B cell (primary cell): ENCODE measurements at regions not wholly inside any gene's neighbourhood (a gene's known extent, or its start where the extent isn't known, plus 50 kb on each side); places are given as distances from the start of the nearest gene placed in this dataset.

Source experiments
- ATAC-seq: fragments of 200-7000 bp; cut with Tn5 transposase; one replicate; pipeline ENCODE4 v1.10.0; 2021; ENCODE audit warnings: low read depth, mild to moderate bottlenecking, moderate number of reproducible peaks, moderate library complexity
- CTCF ChIA-PET: fragments of 350-600 bp; sonication (Branson Sonifier 250); formaldehyde crosslinking; loops from one replicate; lab custom pipeline; 2021; ENCODE audit warnings: antibody characterized with exemption, inconsistent platforms; lab: Charles Lee
- POLR2A ChIA-PET: fragments of 350-600 bp; sonication (Branson Sonifier 250); formaldehyde crosslinking; loops from one replicate; lab custom pipeline; 2021; ENCODE audit warnings: antibody characterized with exemption; lab: Charles Lee
- DNase-seq: peaks from one replicate; pipeline ENCODE4 v3.0.0; 2013
- H2AFZ ChIP-seq: 2 replicates; pipeline ENCODE4 v1.6.1; 2012; ENCODE audit warnings: mild to moderate bottlenecking, low read depth, low read length; ENCODE audit not compliant: insufficient read depth, poor library complexity, severe bottlenecking
- H3K27ac ChIP-seq, 2 donors: 1 replicate in 1 of 2; 2 replicates in 1 of 2; pipeline ENCODE4 v1.5.1; 2012 to 2013; ENCODE audit warnings: low read length in 2 of 2, mild to moderate bottlenecking in 2 of 2, moderate library complexity in 1 of 2
- H3K27me3 ChIP-seq, 4 experiments: fragments of 200-600 bp in 1 of 4; sonication (generic) in 1 of 4; replicated peaks in 1 of 4; 1 replicate in 2 of 4; 2 replicates in 2 of 4; pipeline versions ENCODE4 v1.6.1 to v1.7.0; 2013 to 2016; ENCODE audit warnings: low read length in 3 of 4, mild to moderate bottlenecking in 2 of 4, mixed read lengths in 1 of 4, moderate library complexity in 1 of 4; ENCODE audit not compliant: insufficient read depth in 4 of 4, control insufficient read depth in 3 of 4; ENCODE audit errors: control extremely low read depth in 1 of 4
- H3K36me3 ChIP-seq, 2 experiments: replicated peaks in 1 of 2; 1 replicate in 1 of 2; 2 replicates in 1 of 2; pipeline versions ENCODE4 v1.6.1 to v1.7.1; 2013; ENCODE audit warnings: low read length in 1 of 2; ENCODE audit not compliant: insufficient read depth in 2 of 2, control insufficient read depth in 1 of 2; ENCODE audit errors: control extremely low read depth in 1 of 2, extremely low read depth in 1 of 2
- H3K4me1 ChIP-seq, 2 donors: fragments of 200-600 bp in 1 of 2; sonication (generic) in 1 of 2; 1 replicate in 1 of 2; 2 replicates in 1 of 2; pipeline versions ENCODE4 v1.5.1 to v1.6.1; 2013 to 2017; ENCODE audit warnings: low read length in 2 of 2; ENCODE audit not compliant: control insufficient read depth in 2 of 2, insufficient read depth in 2 of 2
- H3K4me2 ChIP-seq: replicated peaks from 2 replicates; pipeline ENCODE3; 2012; ENCODE audit warnings: mild to moderate bottlenecking, low read depth, low read length; ENCODE audit not compliant: poor library complexity, severe bottlenecking
- H3K4me3 ChIP-seq, 5 experiments: fragments of 200-600 bp in 1 of 5; sonication (generic) in 1 of 5; 1 replicate in 3 of 5; 2 replicates in 2 of 5; pipeline versions ENCODE4 v1.5.1 to v1.7.0; 2011 to 2016; ENCODE audit warnings: low read length in 4 of 5, mild to moderate bottlenecking in 4 of 5, low read depth in 2 of 5, control low read depth in 1 of 5, moderate library complexity in 1 of 5; ENCODE audit not compliant: insufficient read depth in 1 of 5; ENCODE audit errors: control extremely low read depth in 1 of 5, extremely low read depth in 1 of 5
- H3K79me2 ChIP-seq: fragments of 200-600 bp; sonication (generic); one replicate; pipeline ENCODE4 v1.6.0; 2016; ENCODE audit warnings: low read length; ENCODE audit not compliant: control insufficient read depth, insufficient read depth
- H3K9ac ChIP-seq: fragments of 200-600 bp; sonication (generic); 2 replicates; pipeline ENCODE4 v1.6.1; 2017; ENCODE audit warnings: mild to moderate bottlenecking, low read length, moderate library complexity
- H3K9me3 ChIP-seq, 3 donors: one replicate each; pipeline versions ENCODE4 v1.6.1 to v1.7.1; 2013; ENCODE audit warnings: low read length in 2 of 3; ENCODE audit not compliant: control insufficient read depth in 2 of 3, insufficient read depth in 1 of 3; ENCODE audit errors: control extremely low read depth in 1 of 3
- H4K20me1 ChIP-seq: 2 replicates; pipeline ENCODE4 v1.6.0; 2012; ENCODE audit warnings: mild to moderate bottlenecking, low read length; ENCODE audit not compliant: insufficient read depth, control insufficient read depth, poor library complexity, severe bottlenecking
- H3K27ac Mint-ChIP-seq: one replicate; pipeline ENCODE4 v1.8.0; 2021; ENCODE audit warnings: mixed read lengths
- H3K27me3 Mint-ChIP-seq: one replicate; pipeline ENCODE4 v1.8.0; 2021; ENCODE audit warnings: mixed read lengths
- H3K4me1 Mint-ChIP-seq: one replicate; pipeline ENCODE4 v1.8.0; 2021; ENCODE audit warnings: mixed read lengths
- H3K4me3 Mint-ChIP-seq: one replicate; pipeline ENCODE4 v1.8.0; 2021; ENCODE audit warnings: mixed read lengths
- H3K9me3 Mint-ChIP-seq: one replicate; pipeline ENCODE4 v1.8.0; 2022; ENCODE audit warnings: mixed read lengths; ENCODE audit not compliant: insufficient read depth
- EZH2 ChIP-seq: IDR thresholded peaks from 2 replicates; pipeline ENCODE4 v1.6.1; 2012; ENCODE audit warnings: borderline replicate concordance, low read depth, mild to moderate bottlenecking, moderate library complexity, low read length; ENCODE audit not compliant: insufficient read depth, poor library complexity, severe bottlenecking
- WGBS: methylation state at CpG from one replicate; pipeline ENCODE4 v1.1.5; 2013; ENCODE audit warnings: missing lambda C conversion rate; ENCODE audit not compliant: insufficient coverage; 5-methylcytosine and 5-hydroxymethylcytosine counted together
- intact Hi-C: fragments of 100-400 bp; cut with micrococcal nuclease; formaldehyde crosslinking; loops from one replicate; pipeline ENCODE4 v1.10.0; 2022
- TF ChIP-seq, protein P1 (sequence below): fragments of 200-600 bp; IDR thresholded peaks from one replicate; pipeline ENCODE4 v1.8.0; 2022; ENCODE audit warnings: antibody characterized with exemption, mild to moderate bottlenecking

- Histone ChIP-seq H3K27ac (no peak overlapping the region), H3K79me2 (no peaks in the 10 kb centered on the region), H3K9ac (no peak overlapping the region), H3K4me3 (no peak overlapping the region), H4K20me1 (no peaks in the 10 kb centered on the region), H3K4me1 (peaks cover 4 to 13% of the 10 kb centered on the region in 2 donors), H3K36me3 (no peaks in the 10 kb centered on the region), H3K27me3 (peaks cover 0 to 30% (median 23%) of the 10 kb centered on the region in 4 experiments), H3K9me3 (no peaks in the 10 kb centered on the region), H2AFZ (no peak overlapping the region), H3K4me2 (no peak overlapping the region)
- TF ChIP-seq EZH2 = no peak
- TF ChIP-seq, protein P1, sequence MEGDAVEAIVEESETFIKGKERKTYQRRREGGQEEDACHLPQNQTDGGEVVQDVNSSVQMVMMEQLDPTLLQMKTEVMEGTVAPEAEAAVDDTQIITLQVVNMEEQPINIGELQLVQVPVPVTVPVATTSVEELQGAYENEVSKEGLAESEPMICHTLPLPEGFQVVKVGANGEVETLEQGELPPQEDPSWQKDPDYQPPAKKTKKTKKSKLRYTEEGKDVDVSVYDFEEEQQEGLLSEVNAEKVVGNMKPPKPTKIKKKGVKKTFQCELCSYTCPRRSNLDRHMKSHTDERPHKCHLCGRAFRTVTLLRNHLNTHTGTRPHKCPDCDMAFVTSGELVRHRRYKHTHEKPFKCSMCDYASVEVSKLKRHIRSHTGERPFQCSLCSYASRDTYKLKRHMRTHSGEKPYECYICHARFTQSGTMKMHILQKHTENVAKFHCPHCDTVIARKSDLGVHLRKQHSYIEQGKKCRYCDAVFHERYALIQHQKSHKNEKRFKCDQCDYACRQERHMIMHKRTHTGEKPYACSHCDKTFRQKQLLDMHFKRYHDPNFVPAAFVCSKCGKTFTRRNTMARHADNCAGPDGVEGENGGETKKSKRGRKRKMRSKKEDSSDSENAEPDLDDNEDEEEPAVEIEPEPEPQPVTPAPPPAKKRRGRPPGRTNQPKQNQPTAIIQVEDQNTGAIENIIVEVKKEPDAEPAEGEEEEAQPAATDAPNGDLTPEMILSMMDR = no peak
- H3K27me3 Mint-ChIP-seq = peaks cover 65% of the 10 kb centered on the region
- 98% methylated on average over 6 of the region's 6 CpGs for WGBS
- no peak for DNase-seq
- no peaks in the 10 kb centered on the region for H3K9me3 Mint-ChIP-seq
- ATAC-seq = no peak
- ChIA-PET CTCF (no interaction called here), POLR2A (no interaction called here)
- no peak overlapping the region for H3K4me3 Mint-ChIP-seq
- H3K27ac Mint-ChIP-seq = no peak overlapping the region
- intact Hi-C loops = no loop called here
- H3K4me1 Mint-ChIP-seq = peaks cover 12% of the 10 kb centered on the region
Observed at GRCh38 chr18:26652501-26652900, 104.1 kb upstream of the KCTD1 start.

- no peak for ATAC-seq
- H4K20me1 ChIP-seq = no peaks in the 10 kb centered on the region
- DNase-seq = no peak
- CTCF ChIA-PET = interaction anchor here (0.6 to 2.9 kb wide), 3 partner anchors 267 to 329 kb away, joined by 3 to 15 read pairs (median 4); no protein-coding TSS in a partner anchor
- H3K27me3 ChIP-seq = peaks cover 0 to 22% (median 18%) of the 10 kb centered on the region in 4 experiments
- H3K4me3 ChIP-seq = no peak overlapping the region
- H2AFZ ChIP-seq = no peak overlapping the region
- peaks cover 6% of the 10 kb centered on the region for H3K4me1 Mint-ChIP-seq
- POLR2A ChIA-PET = no interaction called here
- no peaks in the 10 kb centered on the region for H3K36me3 ChIP-seq
- H3K9me3 ChIP-seq = no peaks in the 10 kb centered on the region
- 79% methylated on average over 5 of the region's 6 CpGs for WGBS
- no peaks in the 10 kb centered on the region for H3K9me3 Mint-ChIP-seq
- intact Hi-C loops = no loop called here
- H3K4me2 ChIP-seq = no peak overlapping the region
- H3K4me1 ChIP-seq = peaks cover 0 to 3% of the 10 kb centered on the region in 2 donors
- H3K27ac Mint-ChIP-seq = no peak overlapping the region
- no peak overlapping the region for H3K9ac ChIP-seq
- H3K4me3 Mint-ChIP-seq = no peak overlapping the region
- peaks cover 57% of the 10 kb centered on the region for H3K27me3 Mint-ChIP-seq
- no peak for TF ChIP-seq EZH2
- TF ChIP-seq, protein P1 = no peak
- no peaks in the 10 kb centered on the region for H3K79me2 ChIP-seq
- H3K27ac ChIP-seq = no peak overlapping the region
Observed at GRCh38 chr18:26650310-26651268, 102.2 kb upstream of the KCTD1 start.
